Effector memory CD4-positive, alpha-beta T cell (primary cell): ENCODE measurements at regions not wholly inside any gene's neighbourhood (a gene's known extent, or its start where the extent isn't known, plus 50 kb on each side); places are given as distances from the start of the nearest gene placed in this dataset.

Experiments used
- DNase-seq, 3 donors: peaks; one replicate each; pipeline ENCODE4 v3.0.0-alpha.2; 2020
- H3K27ac ChIP-seq: 2 replicates; pipeline ENCODE4 v1.7.0; 2013; ENCODE audit warnings: mild to moderate bottlenecking, low read length, moderate library complexity; ENCODE audit not compliant: insufficient read depth, poor library complexity, severe bottlenecking
- H3K27me3 ChIP-seq: replicated peaks from 2 replicates; pipeline ENCODE4 v1.7.0; 2013; ENCODE audit warnings: mild to moderate bottlenecking, low read length; ENCODE audit not compliant: insufficient read depth, control insufficient read depth, poor library complexity, severe bottlenecking
- H3K36me3 ChIP-seq: 2 replicates; pipeline ENCODE4 v1.7.0; 2013; ENCODE audit warnings: mild to moderate bottlenecking, low read length, moderate library complexity; ENCODE audit not compliant: control insufficient read depth, insufficient read depth
- H3K4me1 ChIP-seq: 2 replicates; pipeline ENCODE4 v1.7.0; 2013; ENCODE audit warnings: low read length, mild to moderate bottlenecking; ENCODE audit not compliant: control insufficient read depth, insufficient read depth, poor library complexity, severe bottlenecking
- H3K4me3 ChIP-seq: 2 replicates; pipeline ENCODE4 v1.7.0; 2013; ENCODE audit warnings: low read length, low read depth, mild to moderate bottlenecking; ENCODE audit not compliant: insufficient read depth, poor library complexity, severe bottlenecking
- H3K9me3 ChIP-seq: 2 replicates; pipeline ENCODE4 v1.7.0; 2013; ENCODE audit warnings: mild to moderate bottlenecking, low read length, moderate library complexity; ENCODE audit not compliant: control insufficient read depth

DNA sequence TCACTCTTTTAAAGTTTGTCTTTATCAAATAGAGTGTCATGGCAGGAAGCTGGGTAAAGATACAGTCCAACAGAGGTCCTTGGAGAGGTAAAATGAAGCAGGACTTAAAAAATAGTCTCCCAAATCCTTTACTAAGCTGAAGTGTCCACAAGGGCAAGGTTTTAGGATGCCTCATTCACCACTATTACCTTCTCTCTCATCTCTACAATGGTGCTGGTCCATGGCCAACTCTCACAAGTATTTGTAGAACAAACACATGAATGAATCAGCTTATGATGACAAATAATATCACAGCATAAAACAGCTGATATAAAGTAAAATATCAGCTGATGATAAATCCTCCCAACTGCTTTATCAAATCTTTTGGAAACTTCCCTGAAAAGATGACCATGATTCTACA lies 162.3 kb upstream of the ZNF462 start:
- no peak overlapping the region for H3K4me3 ChIP-seq
- H3K27me3 ChIP-seq = no peaks in the 10 kb centered on the region
- no peak for DNase-seq
- no peaks in the 10 kb centered on the region for H3K36me3 ChIP-seq
- H3K4me1 ChIP-seq = no peaks in the 10 kb centered on the region
- no peaks in the 10 kb centered on the region for H3K9me3 ChIP-seq
- H3K27ac ChIP-seq = no peak overlapping the region

DNA sequence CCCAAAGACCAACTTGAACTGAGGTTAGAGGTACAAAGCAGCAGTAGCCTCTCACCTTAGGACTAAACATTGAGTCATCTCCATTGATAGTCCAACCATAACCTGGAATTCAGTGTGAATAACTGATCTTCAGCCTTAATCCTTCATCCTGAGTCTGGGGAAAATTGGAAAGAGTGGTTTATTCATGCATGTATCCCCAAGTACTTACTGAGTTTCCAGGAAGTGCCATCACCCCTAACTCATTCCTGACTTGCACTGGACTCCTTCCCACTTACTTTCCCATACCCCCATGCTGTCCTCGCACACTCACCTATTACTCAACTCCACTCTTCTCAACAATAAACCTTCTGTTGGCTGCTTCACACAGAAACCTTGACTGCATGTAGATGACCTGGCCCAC lies 161.4 kb upstream of the ZNF462 start:
- H3K36me3 ChIP-seq = no peaks in the 10 kb centered on the region
- H3K4me1 ChIP-seq = no peaks in the 10 kb centered on the region
- no peak overlapping the region for H3K4me3 ChIP-seq
- no peak for DNase-seq
- H3K27ac ChIP-seq = no peak overlapping the region
- no peaks in the 10 kb centered on the region for H3K9me3 ChIP-seq
- H3K27me3 ChIP-seq = no peaks in the 10 kb centered on the region

DNA sequence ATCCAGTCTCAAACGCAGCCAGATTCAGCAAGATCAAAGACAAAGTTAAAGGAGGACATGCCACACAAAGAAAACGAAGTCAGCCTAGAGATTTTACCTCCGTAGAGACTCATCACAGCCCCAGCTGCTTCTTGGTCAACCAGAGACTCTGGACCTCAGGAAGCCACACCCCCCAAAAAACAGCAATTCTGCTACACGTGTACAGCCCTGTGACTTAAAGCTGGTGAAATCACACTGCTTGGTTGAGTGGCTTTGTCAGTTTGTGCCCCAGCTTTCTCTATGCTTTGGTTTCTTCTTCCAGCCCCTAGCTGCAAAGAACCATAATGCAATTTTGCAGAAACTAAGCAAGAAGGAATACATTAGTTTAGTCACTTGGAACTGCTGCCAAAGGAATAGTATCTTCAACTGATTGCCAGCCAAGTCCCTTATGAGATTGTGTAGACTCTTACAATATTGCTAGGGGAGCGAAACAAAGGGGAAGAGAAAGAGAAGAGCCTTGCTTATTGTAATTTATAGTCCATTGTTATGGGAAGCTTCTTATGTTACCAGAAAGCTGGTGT lies 158.8 kb upstream of the ZNF462 start:
- Histone ChIP-seq H3K27ac (no peak overlapping the region), H3K27me3 (no peaks in the 10 kb centered on the region), H3K9me3 (no peaks in the 10 kb centered on the region), H3K4me3 (no peak overlapping the region), H3K4me1 (no peaks in the 10 kb centered on the region), H3K36me3 (no peaks in the 10 kb centered on the region)
- DNase-seq = no peak

DNA sequence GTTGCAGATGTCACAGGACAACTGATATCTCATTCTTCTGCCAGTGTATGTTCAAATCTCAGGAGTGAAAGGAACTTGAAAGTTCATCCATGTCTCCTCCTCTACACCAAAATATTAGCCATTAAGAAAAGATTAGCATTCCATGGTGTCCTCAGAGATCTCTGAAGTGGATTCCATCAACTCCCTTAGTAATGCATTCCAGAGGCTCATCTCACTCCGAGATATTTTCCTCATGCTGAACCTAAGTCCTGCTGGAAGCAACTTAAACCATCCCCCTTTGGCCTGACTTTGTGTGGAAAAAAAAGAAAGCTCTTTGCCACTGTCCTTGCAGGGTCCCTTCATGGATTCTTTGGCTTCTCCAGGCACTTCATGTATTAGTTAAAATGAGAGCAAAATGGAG lies 155.7 kb upstream of the ZNF462 start:
- Histone ChIP-seq H3K36me3 (no peaks in the 10 kb centered on the region), H3K4me1 (no peaks in the 10 kb centered on the region), H3K27me3 (no peaks in the 10 kb centered on the region), H3K4me3 (no peak overlapping the region), H3K27ac (no peak overlapping the region), H3K9me3 (no peaks in the 10 kb centered on the region)
- no peak for DNase-seq

DNA sequence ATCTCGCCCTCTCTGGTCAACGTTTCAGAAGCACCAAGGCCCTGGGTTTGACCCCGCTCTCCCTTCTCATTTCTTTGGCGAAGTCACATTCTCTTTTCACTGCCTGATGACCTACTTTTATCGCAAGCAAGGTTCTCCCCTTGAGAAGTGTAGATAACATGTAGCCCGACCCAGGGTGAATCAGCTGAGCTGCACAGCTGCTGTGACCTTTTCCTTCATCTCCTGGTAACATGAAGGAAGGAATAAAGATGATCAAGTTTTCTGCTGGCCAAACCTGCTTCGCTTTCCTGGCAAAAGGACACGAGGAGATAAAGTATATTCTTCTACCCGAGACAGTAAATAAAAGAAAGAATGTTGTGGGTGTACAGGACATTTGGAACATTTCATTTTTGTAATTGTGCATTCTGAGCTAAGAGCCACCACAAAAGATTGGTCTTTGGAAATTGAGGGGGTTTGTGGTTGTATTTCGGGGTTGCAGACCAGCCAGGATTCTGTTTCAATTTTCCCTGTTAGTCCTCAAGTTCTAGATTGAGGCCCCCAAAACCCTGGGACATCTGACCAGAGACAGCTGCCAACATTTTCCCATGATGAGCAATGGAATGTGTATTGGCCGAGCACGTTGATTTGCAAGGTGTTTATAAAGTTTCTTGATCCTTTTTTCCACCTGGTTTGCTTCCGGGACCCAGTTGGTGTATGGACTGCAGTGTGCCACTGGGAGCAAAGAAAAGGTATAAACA lies 155.1 kb upstream of the ZNF462 start:
- H3K9me3 ChIP-seq = no peaks in the 10 kb centered on the region
- H3K4me3 ChIP-seq = no peak overlapping the region
- no peak for DNase-seq

DNA sequence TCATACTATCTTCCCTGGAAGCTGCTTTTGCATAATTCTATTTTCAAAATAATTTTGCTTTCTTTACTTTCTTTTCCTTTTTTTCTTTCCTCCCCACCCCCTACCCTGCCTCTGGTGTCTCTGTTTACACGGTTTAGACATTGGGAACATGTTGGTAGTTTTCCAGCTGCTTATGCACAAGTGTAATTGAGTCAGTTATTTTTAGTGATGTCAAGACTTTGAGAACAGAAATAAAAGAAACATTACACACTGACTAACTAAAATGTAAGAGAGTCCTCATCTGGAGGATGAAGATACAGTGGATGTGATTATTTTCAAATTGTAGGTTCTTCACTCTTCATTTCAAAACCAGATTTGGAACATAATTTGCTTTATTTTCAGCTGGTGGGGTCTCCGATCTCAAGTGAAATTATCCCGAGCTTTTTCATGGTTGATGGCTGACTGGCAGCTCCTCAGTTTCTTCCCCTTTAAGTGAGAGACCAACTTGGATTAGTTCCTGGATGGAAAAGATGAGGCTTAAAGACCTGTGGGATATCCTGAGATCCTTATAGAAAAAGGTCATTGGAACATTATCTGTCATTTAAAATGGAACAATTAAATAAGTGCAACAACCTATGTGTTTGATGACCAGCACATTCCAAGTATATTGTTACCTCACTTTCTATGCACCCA lies 154.4 kb upstream of the ZNF462 start:
- H3K27me3 ChIP-seq = no peaks in the 10 kb centered on the region
- DNase-seq = no peak
- no peaks in the 10 kb centered on the region for H3K4me1 ChIP-seq
- H3K9me3 ChIP-seq = no peaks in the 10 kb centered on the region
- H3K36me3 ChIP-seq = no peaks in the 10 kb centered on the region
- no peak overlapping the region for H3K4me3 ChIP-seq
- H3K27ac ChIP-seq = no peak overlapping the region

More for the DNA sequence above, 155.1 kb upstream of the ZNF462 start:
- H3K4me1 ChIP-seq = no peaks in the 10 kb centered on the region
- no peaks in the 10 kb centered on the region for H3K36me3 ChIP-seq
- H3K27ac ChIP-seq = no peak overlapping the region
- H3K27me3 ChIP-seq = no peaks in the 10 kb centered on the region

DNA sequence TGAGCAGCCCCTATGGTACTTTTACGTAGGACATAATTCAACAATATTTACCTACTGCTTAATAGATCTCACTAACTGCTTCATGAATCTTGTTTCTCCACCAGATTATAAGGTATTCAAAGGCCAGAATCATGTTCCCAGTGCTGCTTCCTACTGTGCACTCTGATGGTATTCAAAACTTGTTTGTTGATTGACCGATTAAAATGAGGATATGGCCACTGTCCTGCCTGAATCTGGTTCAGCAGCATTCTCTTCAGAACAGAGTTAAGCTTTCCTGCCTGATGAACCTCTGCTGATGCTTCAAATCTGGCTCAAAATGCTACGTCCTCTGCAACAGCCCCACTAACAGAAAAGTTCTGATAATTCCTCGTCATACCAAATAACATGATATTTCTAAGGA lies 150.7 kb upstream of the ZNF462 start:
- Histone ChIP-seq H3K27ac (no peak overlapping the region), H3K9me3 (no peaks in the 10 kb centered on the region), H3K4me1 (no peaks in the 10 kb centered on the region), H3K27me3 (no peaks in the 10 kb centered on the region), H3K4me3 (no peak overlapping the region), H3K36me3 (no peaks in the 10 kb centered on the region)
- DNase-seq = no peak

DNA sequence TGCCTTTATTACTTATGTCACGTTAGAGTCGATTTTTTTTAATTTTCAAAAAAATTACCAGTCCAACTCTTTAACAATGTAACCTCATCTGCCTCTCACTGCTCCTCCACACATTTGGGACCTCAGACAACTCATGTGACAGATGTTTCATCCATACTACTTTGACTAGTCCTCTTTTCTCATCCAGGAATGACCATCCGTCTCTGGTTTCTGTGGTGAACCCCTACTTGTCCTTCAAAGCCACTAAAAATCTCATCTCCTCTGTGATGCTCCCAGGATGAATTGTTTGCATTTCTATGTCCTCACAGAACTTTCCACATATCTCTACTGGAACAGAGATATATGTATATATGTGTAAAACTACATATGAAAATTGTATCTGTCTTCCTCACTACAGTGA lies 149.8 kb upstream of the ZNF462 start:
- H3K4me1 ChIP-seq = no peaks in the 10 kb centered on the region
- no peaks in the 10 kb centered on the region for H3K36me3 ChIP-seq
- H3K4me3 ChIP-seq = no peak overlapping the region
- H3K27me3 ChIP-seq = no peaks in the 10 kb centered on the region
- no peak for DNase-seq
- H3K27ac ChIP-seq = no peak overlapping the region
- no peaks in the 10 kb centered on the region for H3K9me3 ChIP-seq

DNA sequence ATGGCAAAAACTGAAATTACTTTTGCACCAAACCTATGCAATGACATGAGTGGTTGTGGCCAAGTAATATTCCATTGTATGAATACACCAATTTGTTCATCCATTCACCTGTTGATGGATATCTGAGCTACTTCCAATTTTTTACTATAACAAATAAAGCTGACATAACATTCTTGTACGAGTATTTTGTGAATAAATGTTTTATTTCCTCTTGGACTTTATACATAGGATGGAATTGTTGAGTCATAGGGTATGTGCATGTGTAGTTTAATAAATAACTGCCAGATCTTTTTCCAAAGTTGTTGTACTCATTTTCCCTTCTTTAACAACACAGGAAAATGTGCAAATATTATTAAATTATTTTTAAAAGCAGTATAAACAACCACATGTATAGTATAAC lies 146.1 kb upstream of the ZNF462 start:
- DNase-seq = no peak
- Histone ChIP-seq H3K4me1 (no peaks in the 10 kb centered on the region), H3K9me3 (no peaks in the 10 kb centered on the region), H3K27ac (no peak overlapping the region), H3K4me3 (no peak overlapping the region), H3K27me3 (no peaks in the 10 kb centered on the region), H3K36me3 (no peaks in the 10 kb centered on the region)

DNA sequence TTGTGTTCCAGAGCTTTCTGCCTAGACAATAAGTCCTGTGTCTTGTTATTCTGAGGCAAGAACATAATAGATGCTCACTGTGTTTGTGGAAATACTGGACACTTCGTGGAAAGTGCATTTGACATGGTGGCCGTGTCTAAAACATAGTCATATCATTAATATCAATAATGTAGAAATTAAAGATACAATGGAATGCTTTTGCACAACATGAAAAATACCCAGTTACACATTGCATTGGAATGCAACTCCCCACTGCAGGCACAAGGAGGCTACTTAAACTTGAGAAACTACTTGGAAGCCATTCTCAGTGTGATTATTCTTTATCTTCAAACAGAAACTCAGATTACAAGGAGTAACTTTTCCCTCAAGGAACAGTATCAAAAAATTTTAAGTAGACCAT lies 145.3 kb upstream of the ZNF462 start:
- Histone ChIP-seq H3K4me3 (no peak overlapping the region), H3K27me3 (no peaks in the 10 kb centered on the region), H3K4me1 (no peaks in the 10 kb centered on the region), H3K36me3 (no peaks in the 10 kb centered on the region), H3K27ac (no peak overlapping the region), H3K9me3 (no peaks in the 10 kb centered on the region)
- DNase-seq = no peak
